ENCODE measurements at regions not wholly inside any gene's neighbourhood (a gene's known extent, or its start where the extent isn't known, plus 50 kb on each side); places are given as distances from the start of the nearest gene placed in this dataset.

DNA sequence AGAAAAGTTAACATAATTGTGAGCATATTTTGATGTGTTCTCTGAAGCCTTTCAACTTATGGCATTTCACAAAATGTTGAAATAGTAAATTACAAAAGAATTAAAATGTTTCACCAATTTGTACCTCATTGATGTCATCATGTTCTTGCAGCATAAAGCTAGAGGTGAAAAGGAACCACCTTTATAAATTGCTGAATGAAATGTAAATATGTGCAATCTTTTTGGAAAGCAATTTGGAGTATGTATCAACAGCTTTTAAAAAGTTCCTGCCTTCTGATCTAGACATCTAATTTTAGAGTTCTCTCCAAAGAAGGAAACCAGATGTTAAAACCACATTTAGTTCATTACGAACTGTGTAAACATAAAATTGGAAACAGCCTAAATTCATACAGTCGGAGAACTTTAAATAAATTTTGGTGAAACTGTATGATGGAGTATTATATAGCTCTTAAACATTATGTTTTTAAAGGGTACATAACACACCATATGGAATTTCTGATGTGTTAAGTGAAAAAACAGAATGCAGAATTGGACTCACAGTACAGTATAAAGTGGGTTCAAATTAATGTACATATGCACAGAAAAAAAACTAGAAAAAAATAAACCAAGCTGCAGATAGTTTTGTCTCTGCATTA lies 311.2 kb upstream of the NAALADL2 start:
- TF ChIP-seq ARNTL (CRISPR knock-in tag; IDR thresholded peaks at IDR 0.05; ENCODE audit: borderline replicate concordance, low read depth) (no peak), BACH2 (CRISPR knock-in tag; IDR thresholded peaks at IDR 0.05; ENCODE audit: borderline replicate concordance) (no peak), GLIS3 (CRISPR knock-in tag; IDR thresholded peaks at IDR 0.05) (no peak)
